HL-60 (cell line): ENCODE measurements at regions not wholly inside any gene's neighbourhood (a gene's known extent, or its start where the extent isn't known, plus 50 kb on each side); places are given as distances from the start of the nearest gene placed in this dataset.

ENCODE experiments used
- DNase-seq, 2 experiments: peaks; one replicate each; pipeline ENCODE4 v3.0.0-alpha.2; 2010 to 2020; ENCODE audit warnings: low read depth in 1 of 2, low spot score in 1 of 2
- H3K27ac ChIP-seq: fragments of 250-450 bp; sonication (Bioruptor Pico); replicated peaks from 2 replicates; pipeline ENCODE4 v1.5.1; 2020; ENCODE audit warnings: mild to moderate bottlenecking, moderate library complexity
- H3K27me3 ChIP-seq: fragments of 250-450 bp; sonication (Bioruptor Pico); 2 replicates; pipeline ENCODE4 v1.5.1; 2021; ENCODE audit warnings: mild to moderate bottlenecking, moderate library complexity; ENCODE audit not compliant: insufficient read depth, poor library complexity, severe bottlenecking
- H3K4me3 ChIP-seq: replicated peaks from 2 replicates; pipeline ENCODE4 v1.5.1; 2011; ENCODE audit warnings: mild to moderate bottlenecking, control low read depth, low read length; ENCODE audit not compliant: insufficient read depth
- CTCF ChIP-seq: IDR thresholded peaks from one replicate; pipeline ENCODE4 v1.5.1; 2011; ENCODE audit warnings: low read length, control low read depth, inconsistent platforms; ENCODE audit not compliant: insufficient read depth
- GABPA ChIP-seq: IDR thresholded peaks from 2 replicates; pipeline ENCODE4 v1.6.1; 2012; ENCODE audit warnings: low read depth
- POLR2AphosphoS5 ChIP-seq: IDR thresholded peaks from 2 replicates; pipeline ENCODE4 v1.6.1; 2012; ENCODE audit warnings: low read depth
- REST ChIP-seq: IDR thresholded peaks from 2 replicates; pipeline ENCODE4 v1.6.1; 2012; ENCODE audit warnings: low read depth; ENCODE audit not compliant: insufficient replicate concordance
- SPI1 ChIP-seq: IDR thresholded peaks from 2 replicates; pipeline ENCODE4 v1.6.1; 2012; ENCODE audit warnings: low read depth, mild to moderate bottlenecking, borderline replicate concordance

- no peak overlapping the region for H3K27ac ChIP-seq
- H3K27me3 ChIP-seq: no peaks in the 10 kb centered on the region
- TF ChIP-seq POLR2AphosphoS5 (no peak), CTCF (no peak), GABPA (no peak), REST (no peak), SPI1 (no peak)
- no peak for DNase-seq
- H3K4me3 ChIP-seq: no peak overlapping the region
These were observed 1716.6 kb downstream of the MRPL39 start for GRCh38 chr21:23890652-23891051.

- DNase-seq: no peak
- no peaks in the 10 kb centered on the region for H3K27me3 ChIP-seq
- TF ChIP-seq SPI1 (no peak), GABPA (no peak), CTCF (no peak), POLR2AphosphoS5 (no peak), REST (no peak)
- no peak overlapping the region for H3K27ac ChIP-seq
- H3K4me3 ChIP-seq: no peak overlapping the region
These were observed 1719.5 kb downstream of the MRPL39 start for GRCh38 chr21:23887725-23888306.

GRCh38 chr21:23886828-23887724, 1720.2 kb downstream of the MRPL39 start:
- DNase-seq: no peak
- no peak overlapping the region for H3K27ac ChIP-seq
- no peaks in the 10 kb centered on the region for H3K27me3 ChIP-seq
- no peak overlapping the region for H3K4me3 ChIP-seq
- TF ChIP-seq GABPA: no peak

GRCh38 chr21:23881783-23882182, 1725.5 kb downstream of the MRPL39 start:
- Histone ChIP-seq H3K27ac (no peak overlapping the region), H3K27me3 (no peaks in the 10 kb centered on the region)
- TF ChIP-seq REST (no peak), GABPA (no peak), POLR2AphosphoS5 (no peak), CTCF (no peak)

More at GRCh38 chr21:23881783-23882182, 1725.5 kb downstream of the MRPL39 start:
- no peak for DNase-seq
- H3K4me3 ChIP-seq: no peak overlapping the region
